Right kidney (tissue), 1 donor: ENCODE measurements at regions not wholly inside any gene's neighbourhood (a gene's known extent, or its start where the extent isn't known, plus 50 kb on each side); places are given as distances from the start of the nearest gene placed in this dataset.

Source experiments
- DNase-seq: peaks from one replicate; pipeline ENCODE4 v3.0.0-alpha.2; 2016

GRCh38 chr4:163762741-163763140 is 268.3 kb downstream of the TMA16 start:
- no peak for DNase-seq

- no peak for DNase-seq
Observed at GRCh38 chr4:163764569-163764968, 270.1 kb downstream of the TMA16 start.

- no peak for DNase-seq
Observed at GRCh38 chr4:163768014-163768413, 273.5 kb downstream of the TMA16 start.

- DNase-seq, result no peak
Observed at GRCh38 chr4:163772238-163772637, 277.7 kb downstream of the TMA16 start.

- DNase-seq, result no peak
Observed at GRCh38 chr4:163773940-163774339, 279.4 kb downstream of the TMA16 start.

- DNase-seq, result no peak
Observed at GRCh38 chr4:163776957-163777356, 282.5 kb downstream of the TMA16 start.

GRCh38 chr4:163781726-163782125 is 287.2 kb downstream of the TMA16 start:
- DNase-seq, result no peak

- no peak for DNase-seq
Observed at GRCh38 chr4:163790231-163790630, 295.7 kb downstream of the TMA16 start.

- no peak for DNase-seq
Observed at GRCh38 chr4:163795885-163796284, 301.4 kb downstream of the TMA16 start.

GRCh38 chr4:163804001-163804400 is 309.5 kb downstream of the TMA16 start:
- DNase-seq, result no peak

GRCh38 chr4:163806653-163807052 is 312.2 kb downstream of the TMA16 start:
- no peak for DNase-seq

- no peak for DNase-seq
Observed at GRCh38 chr4:163808011-163808410, 313.5 kb downstream of the TMA16 start.

GRCh38 chr4:163810755-163811154 is 316.3 kb downstream of the TMA16 start:
- no peak for DNase-seq

GRCh38 chr4:163815776-163816175 is 321.3 kb downstream of the TMA16 start:
- DNase-seq, result no peak

- no peak for DNase-seq
Observed at GRCh38 chr4:163816494-163816893, 322.0 kb downstream of the TMA16 start.

GRCh38 chr4:163818673-163819072 is 324.2 kb downstream of the TMA16 start:
- DNase-seq, result no peak

- no peak for DNase-seq
Observed at GRCh38 chr4:163833669-163834068, 339.2 kb downstream of the TMA16 start.

- DNase-seq, result no peak
Observed at GRCh38 chr4:163846008-163846407, 351.5 kb downstream of the TMA16 start.

- no peak for DNase-seq
Observed at GRCh38 chr4:163852246-163852645, 357.8 kb downstream of the TMA16 start.

- no peak for DNase-seq
Observed at GRCh38 chr4:163857903-163858302, 363.4 kb downstream of the TMA16 start.

GRCh38 chr4:163858515-163858914 is 364.0 kb downstream of the TMA16 start:
- no peak for DNase-seq

GRCh38 chr4:163863082-163863481 is 368.6 kb downstream of the TMA16 start:
- no peak for DNase-seq

GRCh38 chr4:163865010-163865409 is 370.5 kb downstream of the TMA16 start:
- DNase-seq, result no peak

GRCh38 chr4:163866728-163867315 is 372.3 kb downstream of the TMA16 start:
- no peak for DNase-seq

GRCh38 chr4:163868445-163868844 is 374.0 kb downstream of the TMA16 start:
- no peak for DNase-seq
